B cell (primary cell): ENCODE measurements at regions not wholly inside any gene's neighbourhood (a gene's known extent, or its start where the extent isn't known, plus 50 kb on each side); places are given as distances from the start of the nearest gene placed in this dataset.

Experiments
- EZH2 ChIP-seq: IDR thresholded peaks from 2 replicates; pipeline ENCODE4 v1.6.1; 2012; ENCODE audit warnings: borderline replicate concordance, low read depth, mild to moderate bottlenecking, moderate library complexity, low read length; ENCODE audit not compliant: insufficient read depth, poor library complexity, severe bottlenecking
- TF ChIP-seq, protein P1 (sequence below): fragments of 200-600 bp; IDR thresholded peaks from one replicate; pipeline ENCODE4 v1.8.0; 2022; ENCODE audit warnings: antibody characterized with exemption, mild to moderate bottlenecking

DNA sequence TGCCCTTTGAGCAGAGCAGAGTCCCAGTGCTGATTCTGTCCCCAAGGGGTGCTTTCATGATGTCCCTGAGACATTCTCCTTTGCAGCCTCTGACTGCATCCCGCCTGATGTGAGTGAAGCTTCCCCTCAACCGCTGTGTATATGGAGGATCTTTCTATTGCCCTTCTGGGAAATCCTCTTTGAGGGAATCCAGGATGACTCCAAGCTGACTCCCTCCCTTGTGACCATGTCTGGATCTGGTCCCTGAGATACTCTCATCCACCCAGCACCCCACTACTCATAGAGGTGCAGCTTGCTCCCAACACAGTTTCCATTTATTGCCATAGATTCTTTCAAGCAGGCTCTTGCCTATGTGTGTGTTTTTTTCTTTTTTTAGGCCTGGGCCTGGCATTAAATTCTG, 216.5 kb downstream of the SEC61B start:
- TF ChIP-seq, protein P1, sequence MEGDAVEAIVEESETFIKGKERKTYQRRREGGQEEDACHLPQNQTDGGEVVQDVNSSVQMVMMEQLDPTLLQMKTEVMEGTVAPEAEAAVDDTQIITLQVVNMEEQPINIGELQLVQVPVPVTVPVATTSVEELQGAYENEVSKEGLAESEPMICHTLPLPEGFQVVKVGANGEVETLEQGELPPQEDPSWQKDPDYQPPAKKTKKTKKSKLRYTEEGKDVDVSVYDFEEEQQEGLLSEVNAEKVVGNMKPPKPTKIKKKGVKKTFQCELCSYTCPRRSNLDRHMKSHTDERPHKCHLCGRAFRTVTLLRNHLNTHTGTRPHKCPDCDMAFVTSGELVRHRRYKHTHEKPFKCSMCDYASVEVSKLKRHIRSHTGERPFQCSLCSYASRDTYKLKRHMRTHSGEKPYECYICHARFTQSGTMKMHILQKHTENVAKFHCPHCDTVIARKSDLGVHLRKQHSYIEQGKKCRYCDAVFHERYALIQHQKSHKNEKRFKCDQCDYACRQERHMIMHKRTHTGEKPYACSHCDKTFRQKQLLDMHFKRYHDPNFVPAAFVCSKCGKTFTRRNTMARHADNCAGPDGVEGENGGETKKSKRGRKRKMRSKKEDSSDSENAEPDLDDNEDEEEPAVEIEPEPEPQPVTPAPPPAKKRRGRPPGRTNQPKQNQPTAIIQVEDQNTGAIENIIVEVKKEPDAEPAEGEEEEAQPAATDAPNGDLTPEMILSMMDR = no peak
- TF ChIP-seq EZH2 = no peak
